AML-193 (cell line): ENCODE measurements at regions not wholly inside any gene's neighbourhood (a gene's known extent, or its start where the extent isn't known, plus 50 kb on each side); places are given as distances from the start of the nearest gene placed in this dataset.
"Not testable (repeated sequence)": the region's sequence is repeated elsewhere in the genome, so short reads cannot be mapped to it uniquely, and the experiment has no call there.

Source experiments
- DNase-seq, 2 experiments: peaks; one replicate each; lab custom pipeline; 2025; lab: John Stamatoyannopoulos, UW

GRCh38 chr5:98365126-98365525, 408.3 kb upstream of the RGMB start:
- DNase-seq, result no peak

GRCh38 chr5:98368141-98368540, 405.3 kb upstream of the RGMB start:
- DNase-seq, result no peak

DNA sequence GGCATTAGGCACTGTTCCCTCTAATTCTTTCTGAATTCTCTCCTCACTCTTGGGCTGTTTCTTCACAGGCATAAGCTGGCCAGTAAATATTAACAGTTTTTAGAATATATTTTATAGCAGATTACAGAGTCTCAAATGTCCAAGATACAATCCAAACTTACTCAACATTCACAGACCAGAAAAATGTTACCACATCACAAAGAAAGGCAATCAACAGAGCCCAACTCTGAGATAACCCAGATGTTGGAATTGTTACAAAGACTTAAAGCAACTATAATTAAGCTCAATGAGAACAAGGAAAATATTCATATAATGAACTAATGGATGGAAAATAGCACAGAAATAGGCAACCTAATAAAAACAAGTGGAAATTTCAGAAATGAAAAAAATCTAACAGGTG, 401.1 kb upstream of the RGMB start:
- no peak for DNase-seq

DNA sequence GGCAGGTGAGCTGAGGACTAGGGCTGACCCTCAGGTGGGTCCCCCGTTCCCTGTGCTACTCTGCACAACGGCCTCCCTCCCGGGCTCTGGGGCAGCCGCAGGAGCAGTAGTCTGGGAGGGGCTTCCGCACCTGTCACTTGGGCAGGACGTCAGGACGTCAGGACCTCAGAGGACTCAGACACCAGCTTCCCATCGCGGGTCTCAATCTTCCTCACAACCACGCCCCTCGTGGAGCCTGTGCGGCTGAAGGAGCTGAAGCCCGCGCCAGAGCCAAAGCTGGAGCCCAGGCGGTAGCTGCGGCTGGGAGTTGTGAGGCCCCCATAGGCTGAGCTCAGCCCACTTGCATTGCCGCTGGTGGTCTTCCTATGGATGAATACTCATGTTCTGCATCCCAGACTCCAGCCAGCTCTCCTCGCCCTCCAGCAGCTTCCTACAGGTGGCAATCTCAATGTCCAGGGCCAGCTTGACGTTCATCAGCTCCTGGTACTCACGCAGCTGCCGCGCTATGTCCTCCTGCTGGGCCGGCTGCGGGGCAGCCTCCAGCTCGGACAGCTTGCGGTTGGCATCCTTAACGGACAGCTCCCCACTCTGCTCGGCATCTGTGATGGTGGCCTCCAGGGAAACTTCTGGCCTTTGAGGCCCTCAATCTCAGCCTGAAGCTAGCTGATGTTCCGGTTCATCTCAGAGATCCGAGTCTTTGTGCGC, 381.4 kb upstream of the RGMB start:
- no peak for DNase-seq

DNA sequence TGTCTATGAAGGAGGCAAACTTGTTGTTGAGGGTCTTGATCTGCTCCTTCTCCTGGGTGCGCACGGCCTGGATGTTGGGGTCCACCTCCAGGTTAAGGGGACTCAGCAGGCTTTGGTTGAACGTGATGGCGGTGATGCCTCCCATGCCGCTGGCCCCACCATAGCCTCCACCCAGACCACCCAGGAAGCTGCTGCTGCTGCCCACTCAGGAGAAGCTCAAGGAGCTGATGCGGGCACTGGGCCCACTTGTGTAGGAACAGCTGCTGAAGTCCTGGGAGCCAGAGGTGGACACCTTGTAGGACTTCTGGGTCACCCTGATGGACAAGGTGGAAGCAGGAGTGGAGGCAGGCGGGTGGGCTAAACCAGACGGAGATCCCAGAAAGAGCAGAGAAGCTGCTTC, 380.3 kb upstream of the RGMB start:
- not testable (repeated sequence) for DNase-seq

DNA sequence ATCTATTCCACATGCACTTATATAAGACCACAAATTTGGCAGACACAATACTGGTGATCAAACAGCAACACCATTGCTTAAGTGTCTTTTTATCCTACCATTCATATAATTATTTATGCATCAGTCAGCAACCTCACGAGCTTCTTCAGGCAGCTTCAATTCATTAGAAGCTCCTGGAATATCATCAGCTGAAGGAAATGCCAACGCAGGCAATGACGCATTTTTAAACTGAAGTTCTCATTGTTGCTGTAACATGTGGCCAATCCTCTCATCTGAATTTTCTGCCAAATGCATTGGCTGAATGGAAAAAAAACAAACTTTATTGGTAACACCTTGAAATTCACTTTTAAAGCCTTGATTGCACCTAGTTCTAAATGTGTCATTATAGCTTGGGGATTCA, 376.4 kb upstream of the RGMB start:
- no peak for DNase-seq

DNA sequence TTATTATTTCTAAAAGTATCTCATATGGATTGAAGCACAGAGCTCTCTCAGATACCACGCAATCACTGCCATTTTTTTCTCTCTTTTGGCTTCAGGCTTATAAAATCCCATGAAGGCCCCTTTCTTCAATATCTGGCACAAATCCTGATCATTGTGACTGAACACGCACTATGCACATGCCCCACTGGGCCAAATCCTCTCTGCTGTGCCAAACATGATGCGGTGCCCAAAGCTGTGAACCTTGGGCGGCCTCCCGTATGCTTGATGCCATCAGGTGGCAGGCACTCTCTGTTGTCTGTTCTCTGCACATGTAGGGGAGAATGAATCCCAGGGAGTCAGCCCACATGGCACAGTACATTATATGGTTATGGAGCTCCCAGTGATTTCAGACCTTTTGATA, 375.0 kb upstream of the RGMB start:
- no peak for DNase-seq

GRCh38 chr5:98401656-98402055, 371.8 kb upstream of the RGMB start:
- no peak for DNase-seq

DNA sequence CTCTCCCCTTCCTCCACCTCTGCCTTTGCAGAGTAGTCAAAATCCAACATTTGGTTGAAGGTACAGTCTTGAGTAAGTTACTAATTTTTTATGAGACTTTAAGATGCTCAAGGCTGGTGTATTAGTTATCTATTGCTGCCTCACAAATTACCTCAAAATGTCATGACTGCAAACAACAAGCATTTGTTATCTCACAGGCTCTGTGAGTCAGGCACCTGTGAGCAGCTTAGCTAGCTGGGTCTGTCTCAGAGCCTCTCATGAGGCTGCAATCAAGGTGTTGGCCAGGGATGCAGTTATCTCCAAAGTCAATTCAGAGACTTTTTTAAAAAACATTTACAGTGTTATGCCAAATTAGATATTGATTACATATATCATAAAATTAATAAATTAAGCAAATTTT, 371.3 kb upstream of the RGMB start:
- no peak for DNase-seq

GRCh38 chr5:98403131-98403530, 370.3 kb upstream of the RGMB start:
- no peak for DNase-seq

- DNase-seq, result no peak
These were observed 358.5 kb upstream of the RGMB start for GRCh38 chr5:98414938-98415337.

- DNase-seq, result no peak
These were observed 357.8 kb upstream of the RGMB start for GRCh38 chr5:98415663-98416062.

DNA sequence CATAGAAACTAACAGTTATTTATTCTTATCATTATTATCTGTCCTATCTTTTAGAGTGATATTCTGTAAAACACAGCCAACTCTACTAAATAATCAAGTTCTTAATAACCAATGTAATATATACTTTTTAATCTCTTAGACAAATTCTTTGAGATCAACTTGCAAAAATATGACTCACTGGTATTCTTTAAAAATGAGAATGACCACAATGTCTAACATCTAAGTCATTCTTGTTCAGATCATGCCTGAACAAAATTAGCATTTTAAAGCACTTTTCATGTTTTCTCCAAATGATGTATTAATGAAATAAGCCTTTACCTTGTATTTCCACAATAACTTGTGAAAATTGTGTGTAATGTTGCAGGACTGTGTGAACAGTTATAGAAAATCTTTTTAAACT, 356.9 kb upstream of the RGMB start:
- DNase-seq, result no peak

DNA sequence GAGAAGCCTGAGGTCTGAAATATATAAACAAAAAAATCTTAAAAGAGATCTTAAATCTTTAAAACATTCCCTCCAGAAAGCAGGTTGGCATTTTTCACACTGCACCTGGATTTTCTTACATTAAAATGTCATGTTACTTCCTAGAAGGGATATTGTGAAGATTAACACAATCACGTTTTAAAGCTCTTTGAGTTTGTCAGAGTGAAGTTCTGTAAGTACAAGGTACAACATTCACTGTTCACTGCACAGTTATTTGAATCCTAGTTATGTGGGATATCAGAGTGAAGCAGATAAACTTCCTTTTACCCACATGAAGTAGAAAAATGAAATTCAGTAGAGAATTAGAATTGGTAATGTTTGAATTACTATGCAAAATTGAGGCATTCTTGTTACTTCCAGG, 353.6 kb upstream of the RGMB start:
- DNase-seq, result no peak

- no peak for DNase-seq
These were observed 348.6 kb upstream of the RGMB start for GRCh38 chr5:98424681-98425450.

DNA sequence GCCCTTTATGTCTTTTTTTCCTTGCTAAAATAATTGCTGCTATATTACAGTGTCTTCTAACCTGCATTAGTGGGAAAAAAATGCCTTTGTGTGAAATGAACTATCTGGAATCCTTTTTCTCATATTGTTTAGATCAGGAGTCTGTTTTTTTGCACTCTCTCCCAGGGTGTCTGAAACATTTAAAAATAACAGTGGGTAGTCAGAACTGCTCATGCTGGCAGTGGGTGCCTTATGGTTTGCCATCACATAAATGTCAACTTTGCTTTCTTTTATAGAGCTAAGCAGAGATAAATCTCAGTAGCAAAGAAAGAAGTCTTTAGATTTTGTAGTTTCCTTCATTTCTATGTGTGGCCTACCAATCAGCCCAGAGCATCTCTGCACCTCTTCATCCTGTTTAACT, 347.8 kb upstream of the RGMB start:
- no peak for DNase-seq

- DNase-seq, result no peak
These were observed 344.7 kb upstream of the RGMB start for GRCh38 chr5:98428806-98429205.

DNA sequence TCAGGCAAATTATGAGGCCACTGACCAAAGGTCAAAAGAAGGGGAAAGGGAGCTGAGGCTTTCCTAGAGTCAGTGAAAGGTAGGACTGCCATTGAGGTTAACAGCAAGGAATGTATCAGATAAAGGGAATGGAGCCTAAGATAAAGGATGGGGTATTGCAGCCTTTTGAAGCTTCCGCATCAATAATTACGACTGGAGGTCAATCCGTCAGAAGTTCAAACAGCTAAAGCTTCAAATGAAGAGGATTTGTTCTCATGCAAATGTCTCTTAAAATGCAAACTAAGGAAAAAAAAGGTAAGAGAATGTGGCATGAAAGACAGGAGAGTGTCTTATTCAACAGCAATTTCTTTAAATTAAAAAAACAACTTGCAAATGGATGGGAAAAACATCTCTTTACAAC, 341.1 kb upstream of the RGMB start:
- DNase-seq, result no peak

GRCh38 chr5:98433022-98433421, 340.4 kb upstream of the RGMB start:
- no peak for DNase-seq

GRCh38 chr5:98433673-98434072, 339.8 kb upstream of the RGMB start:
- no peak for DNase-seq

DNA sequence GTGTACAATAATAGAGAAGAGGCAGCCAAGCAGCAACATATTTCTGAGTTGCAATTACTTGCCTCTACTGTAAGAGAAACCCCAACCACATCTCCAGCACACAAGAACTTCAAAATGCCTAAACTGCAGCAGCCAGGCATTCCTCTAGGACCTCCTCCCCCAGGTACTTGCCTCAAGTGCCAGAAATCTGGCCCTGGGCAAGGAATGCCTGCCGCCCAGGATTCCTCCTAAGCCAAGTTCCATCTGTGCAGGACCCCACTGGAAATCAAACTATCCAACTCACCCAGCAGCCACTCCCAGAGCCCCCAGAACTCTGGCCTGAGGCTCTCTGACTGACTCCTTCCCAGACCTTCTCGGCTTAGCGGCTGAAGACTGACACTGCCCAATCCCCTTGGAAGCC, 336.8 kb upstream of the RGMB start:
- no peak for DNase-seq

- DNase-seq, result no peak
These were observed 331.0 kb upstream of the RGMB start for GRCh38 chr5:98442448-98442847.

DNA sequence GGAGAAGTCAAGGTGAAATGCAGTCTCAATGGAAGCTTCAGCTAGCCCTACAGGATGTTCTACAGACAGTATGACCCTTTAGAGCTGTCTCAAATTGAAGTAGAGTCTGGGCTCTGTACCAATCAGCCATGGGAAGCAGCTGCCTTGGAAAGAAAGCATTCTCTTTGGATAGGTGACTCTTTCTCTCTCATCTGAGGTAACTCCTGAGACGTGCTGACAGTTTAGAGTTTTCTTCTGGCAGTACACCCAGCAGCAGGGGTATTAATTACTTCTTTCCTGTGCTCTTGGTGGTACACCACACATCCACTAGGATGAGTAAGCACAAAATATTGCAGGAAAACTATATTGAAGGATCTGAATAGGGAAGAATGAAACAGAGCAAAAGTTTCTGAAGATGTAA, 329.6 kb upstream of the RGMB start:
- DNase-seq, result no peak

DNA sequence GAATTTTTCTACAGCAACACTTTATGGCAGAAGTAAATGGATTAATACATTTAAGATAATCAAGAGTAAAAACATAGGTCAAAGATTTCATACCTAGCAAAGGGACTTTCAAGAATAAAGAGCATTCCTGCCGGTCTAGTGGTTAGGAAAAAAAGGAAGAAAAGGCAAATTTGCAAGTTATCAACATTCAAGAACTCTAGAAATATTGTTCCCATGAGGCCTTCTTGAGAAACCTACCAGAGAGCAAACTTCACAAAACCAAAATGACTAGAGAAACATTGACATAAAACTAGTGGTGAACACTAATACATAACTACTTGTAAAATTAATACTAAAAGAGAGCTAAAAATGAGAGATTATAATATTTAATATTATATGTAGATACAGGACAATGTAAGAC, 320.2 kb upstream of the RGMB start:
- DNase-seq, result no peak
